IPS-18c (cell line): ENCODE measurements at regions not wholly inside any gene's neighbourhood (a gene's known extent, or its start where the extent isn't known, plus 50 kb on each side); places are given as distances from the start of the nearest gene placed in this dataset.

ENCODE experiments used
- H3K4me3 ChIP-seq: 2 replicates; pipeline ENCODE4 v1.7.0; 2013; ENCODE audit warnings: low read depth, mild to moderate bottlenecking, low read length, moderate library complexity; ENCODE audit not compliant: insufficient read depth
- H3K9me3 ChIP-seq: one replicate; pipeline ENCODE4 v1.6.1; 2013; ENCODE audit warnings: mild to moderate bottlenecking, low read length, moderate library complexity; ENCODE audit not compliant: control insufficient read depth, insufficient read depth

GRCh38 chr2:236694146-236694888 lies 124.7 kb downstream of the ACKR3 start:
- Histone ChIP-seq H3K9me3 (peaks cover 4% of the 10 kb centered on the region), H3K4me3 (no peak overlapping the region; the same call in 1 of the 2 replicates)

- peaks cover 4% of the 10 kb centered on the region for H3K9me3 ChIP-seq
- H3K4me3 ChIP-seq: no peak overlapping the region
Observed at GRCh38 chr2:236696834-236697233, 127.2 kb downstream of the ACKR3 start.

- peaks cover 2% of the 10 kb centered on the region for H3K9me3 ChIP-seq
Observed at GRCh38 chr2:236698016-236698627, 128.5 kb downstream of the ACKR3 start.

GRCh38 chr2:236700703-236701102 lies 131.1 kb downstream of the ACKR3 start:
- no peak overlapping the region for H3K4me3 ChIP-seq
- no peaks in the 10 kb centered on the region for H3K9me3 ChIP-seq

More at GRCh38 chr2:236698016-236698627, 128.5 kb downstream of the ACKR3 start:
- H3K4me3 ChIP-seq: no peak overlapping the region

- no peaks in the 10 kb centered on the region for H3K9me3 ChIP-seq
- H3K4me3 ChIP-seq: no peak overlapping the region
Observed at GRCh38 chr2:236702657-236703372, 133.2 kb downstream of the ACKR3 start.

GRCh38 chr2:236703373-236703709 lies 133.7 kb downstream of the ACKR3 start:
- Histone ChIP-seq H3K9me3 (no peaks in the 10 kb centered on the region), H3K4me3 (no peak overlapping the region)

GRCh38 chr2:236703906-236704305 lies 134.3 kb downstream of the ACKR3 start:
- H3K4me3 ChIP-seq: no peak overlapping the region

GRCh38 chr2:236704887-236705286 lies 135.3 kb downstream of the ACKR3 start:
- H3K9me3 ChIP-seq: no peaks in the 10 kb centered on the region
- H3K4me3 ChIP-seq: no peak overlapping the region

More at GRCh38 chr2:236703906-236704305, 134.3 kb downstream of the ACKR3 start:
- H3K9me3 ChIP-seq: no peaks in the 10 kb centered on the region

GRCh38 chr2:236705295-236706105 lies 135.9 kb downstream of the ACKR3 start:
- H3K9me3 ChIP-seq: no peaks in the 10 kb centered on the region
- H3K4me3 ChIP-seq: no peak overlapping the region

GRCh38 chr2:236706288-236706687 lies 136.7 kb downstream of the ACKR3 start:
- H3K9me3 ChIP-seq: no peaks in the 10 kb centered on the region
- no peak overlapping the region for H3K4me3 ChIP-seq

GRCh38 chr2:236706803-236707202 lies 137.2 kb downstream of the ACKR3 start:
- no peaks in the 10 kb centered on the region for H3K9me3 ChIP-seq
- H3K4me3 ChIP-seq: no peak overlapping the region

- Histone ChIP-seq H3K4me3 (no peak overlapping the region), H3K9me3 (no peaks in the 10 kb centered on the region)
Observed at GRCh38 chr2:236711440-236711839, 141.8 kb downstream of the ACKR3 start.

- H3K9me3 ChIP-seq: no peaks in the 10 kb centered on the region
- H3K4me3 ChIP-seq: no peak overlapping the region
Observed at GRCh38 chr2:236712304-236712703, 142.7 kb downstream of the ACKR3 start.

- Histone ChIP-seq H3K9me3 (no peaks in the 10 kb centered on the region), H3K4me3 (no peak overlapping the region)
Observed at GRCh38 chr2:236712961-236713673, 143.5 kb downstream of the ACKR3 start.

GRCh38 chr2:236714080-236714479 lies 144.5 kb downstream of the ACKR3 start:
- H3K4me3 ChIP-seq: no peak overlapping the region
- H3K9me3 ChIP-seq: no peaks in the 10 kb centered on the region

GRCh38 chr2:236715077-236715476 lies 145.5 kb downstream of the ACKR3 start:
- no peak overlapping the region for H3K4me3 ChIP-seq
- H3K9me3 ChIP-seq: no peaks in the 10 kb centered on the region

- no peaks in the 10 kb centered on the region for H3K9me3 ChIP-seq
- H3K4me3 ChIP-seq: no peak overlapping the region
Observed at GRCh38 chr2:236715491-236715961, 145.9 kb downstream of the ACKR3 start.
